Umbilical cord (tissue), 1 donor: ENCODE measurements at regions not wholly inside any gene's neighbourhood (a gene's known extent, or its start where the extent isn't known, plus 50 kb on each side); places are given as distances from the start of the nearest gene placed in this dataset.

ENCODE experiments used
- DNase-seq: peaks from one replicate; pipeline ENCODE4 v3.0.0-alpha.2; 2015; ENCODE audit warnings: low spot score

DNA sequence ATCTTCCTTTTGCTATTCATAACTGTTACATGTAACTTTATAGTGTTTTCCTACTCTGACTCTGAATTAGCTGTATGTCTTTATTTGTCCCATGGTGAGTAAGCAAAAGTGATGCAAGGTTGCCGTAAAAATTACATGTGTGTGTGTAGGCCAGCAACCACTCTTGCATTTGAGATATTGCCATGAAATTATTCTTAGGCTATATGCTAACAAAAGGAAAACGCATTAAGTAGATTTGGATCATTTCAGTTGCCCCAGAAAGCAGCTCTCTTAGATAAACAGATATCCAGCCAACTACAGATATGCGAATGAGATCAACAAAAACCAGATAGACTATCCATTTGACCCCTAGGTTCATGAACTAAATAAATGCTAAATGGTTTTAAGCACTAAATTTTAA lies 73.6 kb downstream of the CYLC2 start:
- DNase-seq, result no peak

DNA sequence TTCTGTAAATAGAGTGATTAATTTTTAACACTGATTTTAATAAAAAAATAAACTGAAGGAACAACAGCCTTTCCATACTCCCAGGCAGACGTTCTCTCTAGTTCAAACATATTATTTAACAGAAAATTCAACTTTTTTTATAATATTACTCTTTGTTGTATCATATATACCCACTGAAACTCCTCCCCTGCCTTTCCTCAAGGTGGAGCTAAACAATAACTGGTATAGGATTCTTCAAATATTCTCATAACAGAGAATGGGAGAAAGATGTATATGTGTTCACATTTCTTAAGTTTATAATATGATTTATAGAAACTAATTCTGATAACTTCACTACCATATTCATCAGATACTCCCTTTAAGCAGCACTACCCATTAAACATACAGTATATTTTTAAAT lies 83.4 kb downstream of the CYLC2 start:
- DNase-seq, result no peak

DNA sequence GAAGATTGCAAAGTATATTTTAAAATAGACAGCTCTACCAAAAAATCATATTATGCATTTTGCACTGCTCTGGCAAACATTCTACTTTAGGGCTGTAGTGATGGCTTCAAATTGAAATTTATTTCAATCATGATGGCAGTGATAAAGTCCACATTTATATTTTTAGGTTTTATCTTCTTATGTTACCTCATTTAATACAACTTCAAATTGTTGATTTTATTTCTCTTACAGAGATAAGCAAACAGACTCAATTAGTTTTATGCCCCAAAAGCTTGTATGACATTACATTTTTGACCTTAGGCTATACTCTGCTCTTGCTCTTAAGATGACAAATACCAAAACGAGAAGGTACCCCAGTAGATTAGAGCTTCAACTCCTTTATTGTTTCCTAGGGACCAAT lies 87.4 kb downstream of the CYLC2 start:
- DNase-seq, result no peak

DNA sequence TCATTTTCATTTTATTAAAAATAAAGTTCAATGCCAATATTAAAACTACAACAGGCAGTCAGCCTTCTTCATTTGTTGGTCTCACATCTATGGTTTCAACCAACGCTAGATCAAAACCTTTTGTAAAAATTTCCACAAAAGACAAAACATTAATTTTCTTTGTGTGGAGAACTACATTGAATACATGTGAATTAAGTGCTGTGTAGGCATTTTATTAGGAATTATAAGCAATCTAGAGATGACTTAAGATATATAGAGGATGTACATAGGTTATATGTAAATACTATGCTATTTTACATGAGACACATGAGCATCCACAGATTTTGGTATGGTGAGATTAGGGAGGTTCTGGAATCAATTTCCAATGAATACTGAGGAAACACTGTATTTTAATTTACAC lies 94.2 kb downstream of the CYLC2 start:
- no peak for DNase-seq

DNA sequence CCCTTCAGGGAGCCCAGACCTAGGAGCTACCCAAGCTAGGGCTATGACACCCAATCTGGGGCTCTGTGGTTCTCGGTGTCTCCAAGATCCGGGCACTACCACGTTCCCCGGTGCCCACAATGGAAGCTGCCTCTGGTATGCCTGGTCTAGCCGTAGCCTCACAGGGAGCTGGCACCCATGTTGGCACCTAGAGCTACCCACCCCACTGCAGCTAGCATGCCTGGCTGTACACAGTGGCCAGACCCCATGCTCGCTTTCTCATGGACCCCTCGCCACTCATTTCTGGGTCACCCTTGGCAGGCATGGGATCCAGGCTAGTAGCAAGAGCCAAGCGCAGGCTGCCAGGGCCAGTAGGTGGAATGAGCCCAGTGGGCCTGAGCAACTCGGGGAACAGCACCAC lies 109.0 kb downstream of the CYLC2 start:
- DNase-seq, result no peak

DNA sequence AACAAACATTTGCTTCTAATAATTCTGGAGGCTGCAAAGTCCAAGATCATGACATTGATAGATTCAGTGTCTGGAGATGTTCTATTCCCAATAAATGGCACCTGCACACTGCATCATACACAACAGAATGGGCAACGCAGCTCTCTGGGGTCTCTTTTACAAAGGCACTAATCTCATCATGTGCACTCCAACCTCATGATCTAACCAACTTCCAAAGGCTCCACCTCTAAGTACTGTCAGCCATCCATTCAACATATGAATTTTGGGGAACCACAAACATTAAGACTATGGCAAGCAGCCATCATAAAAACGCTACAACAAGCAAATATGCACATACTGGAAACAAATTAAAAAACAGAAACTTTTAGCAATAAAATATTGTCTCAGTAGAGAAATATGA lies 121.1 kb downstream of the CYLC2 start:
- no peak for DNase-seq

DNA sequence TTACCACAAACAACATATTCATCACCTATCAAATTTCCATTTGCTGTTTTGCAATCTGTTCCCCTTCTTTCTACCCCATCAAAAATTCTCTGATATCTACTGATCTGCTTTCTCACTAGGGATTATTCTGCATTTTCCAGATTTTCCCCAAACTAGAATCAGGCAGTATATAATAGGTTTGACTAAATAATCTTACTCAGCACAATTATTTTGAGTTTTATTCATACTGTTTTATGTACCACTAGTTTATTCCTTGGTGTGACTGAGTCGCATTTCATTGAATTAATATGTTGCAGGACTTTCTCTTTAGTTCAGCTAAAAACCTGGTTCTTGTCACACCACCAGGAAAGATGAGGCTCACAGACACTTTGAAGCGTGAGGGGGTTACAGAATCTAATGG lies 131.4 kb downstream of the CYLC2 start:
- DNase-seq, result no peak

DNA sequence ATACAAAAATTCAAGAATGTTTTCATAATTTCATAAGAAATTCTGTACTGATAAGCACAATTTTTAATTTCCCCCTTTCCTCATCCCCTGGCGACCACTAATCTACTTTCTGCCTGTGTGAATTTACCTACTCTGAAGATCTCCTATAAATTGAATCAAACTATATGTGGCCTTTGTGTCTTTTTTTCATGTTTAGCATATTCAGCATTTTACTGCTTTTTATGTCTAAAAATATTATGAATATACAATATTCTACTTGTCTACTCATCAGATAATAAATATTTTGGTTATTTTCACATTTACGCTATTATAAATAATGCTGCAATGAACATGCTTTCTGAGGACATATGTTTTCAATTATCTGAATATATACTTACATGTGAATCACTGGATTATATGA lies 144.8 kb downstream of the CYLC2 start:
- DNase-seq, result no peak

DNA sequence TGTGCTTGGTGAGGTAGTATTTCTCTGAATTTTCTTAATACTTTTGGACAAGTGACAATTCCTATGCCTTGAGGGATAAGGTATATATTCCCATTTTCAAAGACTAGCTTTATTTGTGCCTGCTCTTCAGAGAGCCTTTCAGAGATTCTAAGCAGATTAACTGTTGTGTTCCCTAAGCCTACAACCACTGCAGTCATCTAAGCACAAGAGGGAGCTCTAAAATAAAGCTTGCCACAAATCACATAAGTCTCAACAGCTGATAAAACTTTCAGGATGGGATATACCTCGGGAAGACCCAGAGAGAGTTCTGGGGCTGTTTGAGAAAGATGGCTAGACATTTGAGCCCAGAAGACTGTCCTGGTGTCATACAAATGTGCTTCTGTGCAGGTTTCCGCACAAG lies 157.3 kb downstream of the CYLC2 start:
- no peak for DNase-seq

DNA sequence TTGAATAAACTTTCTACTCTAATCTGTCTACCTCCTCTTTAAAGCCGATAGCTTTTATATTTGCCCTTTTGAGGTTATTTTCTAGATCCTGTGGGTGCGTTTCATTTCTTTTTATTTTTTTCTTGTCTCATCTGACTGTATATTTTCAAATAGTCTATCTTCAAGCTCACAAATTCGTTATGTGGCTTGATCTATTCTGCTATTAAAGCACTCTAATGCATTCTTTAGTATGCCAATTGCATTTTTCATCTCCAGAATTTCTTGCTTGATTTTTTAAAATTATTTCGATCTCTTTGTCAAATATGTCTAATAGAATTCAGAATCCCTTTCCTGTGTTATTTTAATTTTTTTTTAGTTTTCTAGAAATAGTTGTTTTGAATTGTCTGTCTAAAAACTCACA lies 172.4 kb downstream of the CYLC2 start:
- DNase-seq, result no peak

DNA sequence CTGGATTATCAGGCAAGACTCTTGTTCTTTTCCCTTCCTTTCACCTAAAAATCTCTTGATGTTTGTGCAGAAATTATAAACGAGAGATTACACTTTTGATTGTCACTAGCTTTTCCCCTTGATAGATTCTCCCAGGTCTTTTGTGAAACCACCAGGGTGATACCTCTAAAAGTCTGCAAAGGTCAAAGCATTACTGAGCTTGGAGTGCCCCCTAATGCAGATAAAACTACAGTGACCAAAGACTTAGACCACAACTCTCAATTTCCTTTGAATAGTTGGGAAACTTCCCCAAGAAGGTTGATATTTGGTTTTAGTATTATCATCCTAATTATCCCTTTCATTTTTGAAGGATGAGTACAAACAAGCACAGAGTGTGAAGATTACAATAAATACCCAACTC lies 173.1 kb downstream of the CYLC2 start:
- DNase-seq, result no peak

DNA sequence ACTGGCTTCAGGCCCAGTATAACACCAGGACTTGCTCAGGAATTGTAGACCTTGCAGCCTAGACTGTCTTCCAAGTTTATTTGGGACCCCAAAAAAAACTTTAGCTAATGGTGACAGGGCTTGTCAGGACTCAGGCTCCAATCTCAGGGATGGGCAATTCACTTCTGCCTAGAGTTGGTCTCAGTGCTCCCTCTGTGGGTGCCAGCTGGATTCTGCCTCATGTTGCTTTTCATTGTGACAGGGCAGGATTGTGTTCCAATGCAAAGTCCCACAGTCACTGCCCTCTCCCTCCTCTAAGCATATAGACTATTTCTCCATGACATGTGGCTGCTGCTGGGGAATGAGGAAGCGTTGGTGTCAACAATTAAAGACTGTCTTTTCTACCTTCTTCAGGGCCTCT lies 174.7 kb downstream of the CYLC2 start:
- DNase-seq, result no peak

DNA sequence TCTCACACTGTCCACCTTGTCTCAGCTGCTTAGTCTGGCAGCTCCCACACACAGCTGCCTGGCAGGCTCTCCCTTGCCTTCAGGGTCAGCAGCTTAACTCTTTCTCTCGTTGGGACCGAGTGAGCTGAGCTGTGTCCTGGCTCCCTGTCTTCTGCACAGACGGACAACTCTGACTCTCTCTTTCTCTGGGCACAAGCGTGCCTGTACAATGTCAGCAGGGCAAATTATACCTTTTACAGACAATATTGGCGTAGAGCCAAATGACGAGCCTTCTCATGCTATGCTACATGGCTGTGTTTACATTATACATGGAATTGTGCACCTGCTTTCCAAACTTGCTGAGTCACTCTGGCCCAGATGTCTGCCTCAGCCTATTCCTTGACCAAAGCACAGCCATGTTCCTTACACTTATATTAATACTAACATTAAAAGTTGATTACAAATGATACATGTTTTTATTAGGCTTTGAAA lies 188.6 kb downstream of the CYLC2 start:
- peak; percentile 55 for DNase-seq

DNA sequence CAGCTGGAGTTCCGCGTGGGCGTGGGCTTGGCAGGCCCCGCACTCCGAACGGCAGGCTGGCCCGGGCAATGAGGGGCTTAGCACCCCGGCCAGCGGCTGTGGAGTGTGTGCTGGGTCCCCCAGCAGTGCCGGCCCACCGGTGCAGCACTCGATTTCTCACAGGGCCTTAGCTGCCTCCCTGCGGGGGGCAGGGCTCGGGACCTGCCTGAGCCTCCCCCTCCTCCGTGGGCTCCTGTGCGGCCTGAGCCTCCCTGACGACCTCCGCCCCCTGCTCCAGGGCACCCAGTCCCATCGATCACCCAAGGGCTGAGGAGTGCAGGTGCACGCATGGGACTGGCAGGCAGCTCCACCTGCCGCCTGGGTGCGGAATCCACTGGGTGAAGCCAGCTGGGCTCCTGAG lies 191.8 kb downstream of the CYLC2 start:
- no peak for DNase-seq

DNA sequence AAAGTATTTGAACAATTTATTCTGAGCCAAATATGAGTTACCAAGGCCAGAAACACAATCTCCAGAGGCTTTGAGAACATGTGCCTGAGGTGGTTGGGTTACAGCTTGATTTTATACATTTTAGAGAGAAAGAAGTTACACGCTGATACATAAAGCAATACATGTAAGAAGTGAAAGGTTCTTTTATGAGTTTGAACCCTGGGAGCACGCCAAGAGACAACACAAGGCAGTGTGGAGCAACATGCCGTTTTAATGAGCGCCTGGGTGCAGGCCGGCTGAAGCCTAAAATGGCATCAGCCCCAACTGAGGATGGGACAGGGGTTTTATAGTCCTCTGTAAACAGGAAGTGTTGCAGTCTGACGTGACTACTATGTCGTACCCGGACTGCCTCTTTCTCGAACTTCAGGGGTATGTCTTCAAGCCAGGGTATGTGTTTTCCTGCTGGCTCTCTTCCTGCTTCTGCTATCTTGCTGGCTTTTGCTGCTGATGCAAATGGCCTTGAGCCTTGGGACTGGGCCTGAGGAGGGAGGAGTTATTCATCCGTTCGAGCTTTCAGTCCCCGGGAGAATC lies 193.7 kb downstream of the CYLC2 start:
- no peak for DNase-seq

DNA sequence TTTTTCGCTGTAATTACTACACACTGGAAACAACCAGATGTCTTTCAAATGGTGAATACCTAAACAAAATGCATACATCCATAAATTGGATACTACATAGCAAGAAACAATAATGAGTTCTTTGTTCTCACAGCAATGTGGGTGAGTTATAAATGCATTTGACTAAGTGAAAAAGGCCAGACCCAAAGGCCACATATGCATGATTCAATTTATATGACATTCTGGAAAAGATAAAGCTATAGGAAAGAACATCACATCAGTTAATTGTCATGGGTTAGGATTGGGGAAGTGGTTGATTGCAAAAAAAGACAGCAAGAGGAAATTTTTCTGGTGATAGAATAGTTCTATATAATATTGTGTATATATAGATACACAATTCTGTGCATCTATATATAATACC lies 198.9 kb downstream of the CYLC2 start:
- DNase-seq, result no peak

DNA sequence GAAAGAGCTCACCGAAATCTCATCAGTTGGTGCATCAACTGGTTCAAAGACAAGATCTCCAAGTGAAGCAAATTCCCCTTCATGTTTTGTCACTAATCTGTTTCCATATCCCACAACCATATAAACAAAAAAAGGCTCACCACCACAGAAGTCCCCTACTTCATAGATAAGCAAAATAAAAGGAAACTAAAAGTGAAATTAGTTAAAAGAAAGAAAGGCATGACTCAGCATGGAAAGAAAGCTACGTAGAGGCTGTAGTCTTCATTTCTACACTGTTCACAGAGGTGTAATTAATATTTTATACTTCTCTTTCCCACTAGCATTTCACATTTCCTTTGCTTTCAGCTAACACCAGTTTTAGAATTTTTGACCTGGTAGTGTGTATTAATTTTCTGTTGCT lies 208.0 kb downstream of the CYLC2 start:
- DNase-seq, result no peak

DNA sequence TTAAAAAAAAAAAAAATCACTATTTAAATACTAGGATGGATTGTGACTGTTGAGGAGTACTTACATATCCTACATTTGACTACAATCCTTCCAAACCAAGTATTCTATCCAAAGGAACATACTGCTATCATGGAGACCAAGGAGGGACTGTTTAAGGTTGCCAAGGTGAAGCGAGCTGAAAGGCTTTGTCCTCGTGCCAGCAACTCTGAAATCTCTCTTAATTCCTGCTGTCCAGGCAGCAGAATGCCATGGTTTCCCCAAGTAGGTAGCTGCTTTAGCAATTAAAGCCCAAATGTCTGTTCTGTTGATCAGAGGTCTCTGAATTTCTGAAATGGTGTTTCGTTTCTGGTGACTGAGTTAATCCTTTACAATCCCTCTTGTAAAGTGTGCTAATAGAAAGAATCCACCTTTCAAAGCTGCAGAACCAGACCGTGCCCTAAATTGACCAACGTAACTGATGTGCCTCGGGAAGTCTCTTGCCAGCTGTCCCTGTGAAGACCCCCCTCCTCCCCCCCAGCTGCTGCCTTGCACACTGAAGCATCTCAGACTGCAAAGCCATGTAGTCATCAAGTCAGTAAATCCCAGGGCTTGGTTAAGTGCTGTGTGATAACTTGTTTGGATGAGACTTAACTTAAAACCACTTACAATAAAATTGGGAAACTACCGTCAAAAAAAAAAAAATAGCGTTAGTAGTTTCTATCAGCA lies 210.9 kb downstream of the CYLC2 start:
- DNase-seq, result peak; percentile 46

DNA sequence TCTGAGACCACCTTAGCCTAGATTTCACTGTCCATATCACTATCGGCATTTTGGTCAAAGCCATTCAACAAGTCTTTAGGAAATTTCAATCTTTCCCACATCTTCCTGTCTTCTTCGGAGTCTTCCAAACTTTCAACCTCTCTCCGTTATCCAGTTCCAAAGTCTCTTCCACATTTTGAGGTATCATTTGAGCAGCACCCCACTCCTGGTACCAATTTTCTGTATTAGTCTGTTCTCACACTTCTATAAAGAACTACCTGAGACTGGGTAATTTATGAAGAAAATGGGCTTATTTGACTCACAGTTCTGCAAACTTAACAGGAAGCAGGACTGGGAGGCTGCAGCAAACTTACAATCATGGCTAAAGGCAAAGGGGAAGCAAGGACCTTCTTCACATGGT lies 215.5 kb downstream of the CYLC2 start:
- no peak for DNase-seq

DNA sequence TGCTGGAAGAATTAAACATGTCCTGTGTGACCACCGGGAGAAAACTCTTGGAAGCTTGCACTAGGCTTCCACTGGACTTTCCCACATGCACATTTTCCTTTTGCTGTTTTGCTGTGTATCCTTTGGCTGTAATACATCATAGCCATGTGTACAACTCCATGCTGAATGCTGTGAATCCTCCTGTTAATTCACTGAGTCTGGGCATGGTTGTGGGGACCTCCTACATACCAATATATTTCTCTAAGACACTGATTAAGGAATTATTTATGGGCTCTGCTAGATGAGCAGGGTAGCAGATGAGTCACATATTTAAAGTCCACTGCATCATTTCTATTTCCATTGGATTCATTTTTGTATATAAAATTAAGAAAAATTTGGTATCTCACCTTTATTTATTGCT lies 220.1 kb downstream of the CYLC2 start:
- no peak for DNase-seq

DNA sequence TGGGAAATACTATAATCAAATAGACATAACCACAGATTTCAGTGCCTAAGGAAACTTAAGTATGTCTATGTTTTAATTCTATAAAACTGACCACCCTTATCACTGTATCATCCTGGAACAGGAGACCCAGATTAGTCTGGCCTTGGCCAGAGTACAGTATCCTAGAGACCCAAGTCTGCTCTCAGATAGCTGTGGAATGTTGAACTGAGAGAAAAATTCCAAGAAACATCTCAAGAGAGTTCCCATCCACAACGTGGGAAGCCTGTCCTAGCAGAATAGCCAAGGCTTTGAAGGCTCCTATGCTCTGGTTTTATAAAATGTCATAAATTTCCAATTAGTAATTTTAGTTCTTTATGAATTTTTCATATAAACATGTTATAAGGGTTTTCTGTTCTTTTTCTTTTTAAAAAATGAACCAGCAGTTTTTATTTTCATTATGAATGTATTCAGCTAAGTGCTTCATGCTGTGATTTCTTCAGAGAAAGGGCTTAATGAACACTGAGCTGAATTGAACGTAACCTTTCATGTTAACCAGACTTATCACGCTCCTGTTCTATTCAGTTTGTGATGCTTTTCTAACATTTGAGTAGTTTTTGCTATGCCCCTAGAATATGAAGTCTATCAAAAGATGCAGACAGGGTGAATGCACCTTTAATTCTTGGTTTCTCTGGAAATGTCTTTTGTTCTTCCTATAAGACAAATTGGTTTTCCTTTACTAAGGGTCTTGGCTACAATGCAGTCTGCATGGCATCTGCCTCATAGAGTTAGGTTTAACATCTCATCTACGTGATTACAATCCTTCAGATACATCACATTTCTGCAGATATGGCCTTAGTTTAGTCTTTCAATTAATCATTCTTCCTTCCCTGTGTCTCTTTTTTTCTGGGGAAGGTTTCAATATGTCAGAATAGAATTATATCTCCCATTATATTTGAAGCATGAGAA lies 230.8 kb downstream of the CYLC2 start:
- peak; percentile 78 for DNase-seq

DNA sequence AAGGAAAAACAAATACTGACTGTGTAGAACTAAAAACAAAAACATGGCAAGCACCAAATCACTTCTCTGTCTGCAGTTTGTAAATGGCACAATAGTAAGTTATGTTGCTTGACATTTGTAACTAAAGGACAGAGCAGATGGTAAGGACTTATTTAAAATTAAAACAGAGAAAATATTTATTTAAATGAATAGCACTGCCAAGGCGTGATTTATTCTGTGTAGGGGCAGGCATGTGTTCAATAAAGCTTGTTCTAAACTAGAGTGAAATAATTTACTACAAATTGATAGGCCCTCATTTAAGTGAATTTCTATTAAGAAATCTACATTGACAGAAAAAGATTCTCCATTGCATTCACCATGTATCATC lies 231.5 kb downstream of the CYLC2 start:
- DNase-seq, result no peak
